SK-N-SH (cell line): ENCODE measurements at regions not wholly inside any gene's neighbourhood (a gene's known extent, or its start where the extent isn't known, plus 50 kb on each side); places are given as distances from the start of the nearest gene placed in this dataset.

ENCODE experiments used
- CTCF ChIA-PET: fragments of 300-600, 350-600 bp; formaldehyde crosslinking; extraction: SDS; loops from one replicate; lab custom pipeline; 2021; lab: Yijun Ruan, JAX
- POLR2A ChIA-PET: fragments of 350-600 bp; sonication (Branson Sonifier 250); formaldehyde crosslinking; extraction: SDS; loops from one replicate; lab custom pipeline; 2020; ENCODE audit warnings: antibody characterized with exemption, inconsistent platforms; lab: Yijun Ruan, JAX
- DNase-seq: peaks from one replicate; pipeline ENCODE4 v3.0.0; 2012
- H2AFZ ChIP-seq: fragments of 200-600 bp; sonication (generic); 2 replicates; pipeline ENCODE4 v1.8.1; 2016; ENCODE audit warnings: antibody characterized with exemption, mild to moderate bottlenecking, low read depth
- H3F3A ChIP-seq: fragments of 200-600 bp; sonication (generic); replicated peaks from 2 replicates; pipeline ENCODE3; 2016; ENCODE audit warnings: antibody characterized with exemption, mild to moderate bottlenecking; ENCODE audit not compliant: insufficient read depth
- H3K27ac ChIP-seq, 2 experiments: fragments of 200-500 bp in 1 of 2; fragments of 200-600 bp in 1 of 2; sonication (Bioruptor generic) in 1 of 2; sonication (generic), shearing (Covaris generic) in 1 of 2; 2 replicates each; pipeline versions ENCODE4 v1.5.1 to v1.6.1; 2014 to 2016; ENCODE audit warnings: low read depth in 2 of 2, inconsistent platforms in 1 of 2, low read length in 1 of 2, mild to moderate bottlenecking in 1 of 2, mixed read lengths in 1 of 2
- H3K27me3 ChIP-seq: fragments of 200-600 bp; sonication (generic), shearing (Covaris generic); 2 replicates; pipeline ENCODE4 v1.6.1; 2016; ENCODE audit warnings: mixed run types; ENCODE audit not compliant: insufficient read depth
- H3K36me3 ChIP-seq, 2 experiments: fragments of 200-500 bp in 1 of 2; fragments of 200-600 bp in 1 of 2; sonication (Bioruptor generic) in 1 of 2; sonication (generic) in 1 of 2; replicated peaks in 1 of 2; 2 replicates each; pipeline versions ENCODE3 to v1.5.1; 2014 to 2016; ENCODE audit warnings: low read length in 1 of 2, mild to moderate bottlenecking in 1 of 2; ENCODE audit not compliant: insufficient read depth in 2 of 2, control insufficient read depth in 1 of 2
- H3K4me1 ChIP-seq, 2 experiments: fragments of 200-500 bp in 1 of 2; fragments of 200-600 bp in 1 of 2; sonication (Bioruptor generic) in 1 of 2; sonication (generic), shearing (Covaris generic) in 1 of 2; 2 replicates each; pipeline versions ENCODE4 v1.5.1 to v1.6.1; 2014 to 2016; ENCODE audit warnings: low read depth in 1 of 2, low read length in 1 of 2, mixed run types in 1 of 2; ENCODE audit not compliant: insufficient read depth in 2 of 2, control insufficient read depth in 1 of 2
- H3K4me2 ChIP-seq: fragments of 200-600 bp; sonication (generic), shearing (Covaris generic); 2 replicates; pipeline ENCODE4 v1.6.1; 2017; ENCODE audit warnings: mixed run types
- H3K4me3 ChIP-seq, 2 experiments: fragments of 200-500 bp in 1 of 2; fragments of 200-600 bp in 1 of 2; sonication (Bioruptor generic) in 1 of 2; sonication (generic), shearing (Covaris generic) in 1 of 2; 2 replicates each; pipeline versions ENCODE4 v1.5.1 to v1.8.1; 2014 to 2016; ENCODE audit warnings: low read depth in 2 of 2, inconsistent platforms in 1 of 2, low read length in 1 of 2, mild to moderate bottlenecking in 1 of 2, mixed read lengths in 1 of 2, moderate library complexity in 1 of 2
- H3K79me2 ChIP-seq: fragments of 200-600 bp; sonication (generic); 2 replicates; pipeline ENCODE4 v1.8.1; 2017; ENCODE audit warnings: mild to moderate bottlenecking; ENCODE audit not compliant: insufficient read depth
- H3K9ac ChIP-seq: fragments of 200-600 bp; sonication (generic); 2 replicates; pipeline ENCODE4 v1.6.1; 2017; ENCODE audit warnings: mixed run types
- H3K9me2 ChIP-seq: fragments of 200-600 bp; sonication (generic); 2 replicates; pipeline ENCODE4 v1.6.1; 2017; ENCODE audit warnings: mixed run types
- H3K9me3 ChIP-seq: fragments of 200-600 bp; sonication (generic); 2 replicates; pipeline ENCODE4 v1.6.1; 2017; ENCODE audit warnings: mixed run types, mild to moderate bottlenecking, moderate library complexity
- H4K20me1 ChIP-seq: fragments of 200-600 bp; sonication (generic); 2 replicates; pipeline ENCODE4 v1.6.1; 2017; ENCODE audit warnings: mild to moderate bottlenecking, mixed run types; ENCODE audit not compliant: insufficient read depth
- ELF1 ChIP-seq: IDR thresholded peaks from 2 replicates; pipeline ENCODE4 v1.4.0; 2012
- EP300 ChIP-seq, 2 experiments: IDR thresholded peaks; 2 replicates each; pipeline versions ENCODE4 v1.4.0 to v1.6.1; 2012; ENCODE audit warnings: borderline replicate concordance in 1 of 2, low read depth in 1 of 2, low read length in 1 of 2
- FOXJ3 ChIP-seq: sonication (generic); formaldehyde crosslinking; IDR thresholded peaks from 2 replicates; pipeline ENCODE4 v1.5.1; 2020; ENCODE audit warnings: mild to moderate bottlenecking, missing genetic modification reagents
- GABPA ChIP-seq: IDR thresholded peaks from 2 replicates; pipeline ENCODE4 v1.4.0; 2012; ENCODE audit warnings: low read depth, mild to moderate bottlenecking
- GATA2 ChIP-seq: sonication (generic); formaldehyde crosslinking; IDR thresholded peaks from 2 replicates; pipeline ENCODE4 v1.5.0; 2020; ENCODE audit warnings: mild to moderate bottlenecking, missing genetic modification reagents
- MXI1 ChIP-seq: IDR thresholded peaks from 2 replicates; pipeline ENCODE4 v1.6.1; 2012; ENCODE audit warnings: mild to moderate bottlenecking, low read depth, low read length, improper control_type of control experiment
- NFIC ChIP-seq: IDR thresholded peaks from 2 replicates; pipeline ENCODE4 v1.4.0; 2012; ENCODE audit warnings: borderline replicate concordance
- NRF1 ChIP-seq: IDR thresholded peaks from 2 replicates; pipeline ENCODE4 v1.6.1; 2012; ENCODE audit warnings: low read depth, mild to moderate bottlenecking, low read length
- RAD21 ChIP-seq: IDR thresholded peaks from 2 replicates; pipeline ENCODE4 v1.6.1; 2012; ENCODE audit warnings: mild to moderate bottlenecking, low read length
- RCOR1 ChIP-seq: fragments of 150-350 bp; IDR thresholded peaks from 2 replicates; pipeline ENCODE4 v1.6.1; 2017; ENCODE audit warnings: antibody characterized with exemption, low read length
- RXRA ChIP-seq: IDR thresholded peaks from 2 replicates; pipeline ENCODE4 v1.4.0; 2012; ENCODE audit warnings: low read depth, mild to moderate bottlenecking, borderline replicate concordance
- SIN3A ChIP-seq: IDR thresholded peaks from 2 replicates; pipeline ENCODE4 v1.6.1; 2012; ENCODE audit warnings: low read depth, mild to moderate bottlenecking, low read length, moderate library complexity, borderline replicate concordance
- SMC3 ChIP-seq: IDR thresholded peaks from 2 replicates; pipeline ENCODE4 v1.6.1; 2012; ENCODE audit warnings: low read depth, low read length, improper control_type of control experiment
- TEAD4 ChIP-seq: IDR thresholded peaks from 2 replicates; pipeline ENCODE4 v1.4.0; 2012; ENCODE audit warnings: mild to moderate bottlenecking, borderline replicate concordance; ENCODE audit not compliant: insufficient read depth
- YY1 ChIP-seq: IDR thresholded peaks from 2 replicates; pipeline ENCODE4 v1.4.0; 2012; ENCODE audit warnings: low read depth, mild to moderate bottlenecking
- WGBS: methylation state at CpG from one replicate; pipeline ENCODE4 v1.1.6; 2017; ENCODE audit warnings: low lambda C conversion rate; 5-methylcytosine and 5-hydroxymethylcytosine counted together
- TF ChIP-seq, protein P1 (sequence below): IDR thresholded peaks from 2 replicates; pipeline ENCODE4; 2012
- TF ChIP-seq, protein P2 (sequence below): fragments of 200-600 bp; sonication (generic); IDR thresholded peaks from 2 replicates; pipeline ENCODE4 v1.6.1; 2017; ENCODE audit warnings: antibody characterized with exemption, mild to moderate bottlenecking, moderate library complexity
- TF ChIP-seq, protein P3 (sequence below): IDR thresholded peaks from 2 replicates; pipeline ENCODE4 v1.6.1; 2012; ENCODE audit warnings: mild to moderate bottlenecking, low read depth, low read length, moderate library complexity
- TF ChIP-seq, protein P4 (sequence below): IDR thresholded peaks from 2 replicates; pipeline ENCODE4 v1.4.0; 2012; ENCODE audit warnings: low read depth, borderline replicate concordance
- TF ChIP-seq, protein P5 (sequence below): IDR thresholded peaks from 2 replicates; pipeline ENCODE4 v1.4.0; 2012; ENCODE audit warnings: low read depth

DNA sequence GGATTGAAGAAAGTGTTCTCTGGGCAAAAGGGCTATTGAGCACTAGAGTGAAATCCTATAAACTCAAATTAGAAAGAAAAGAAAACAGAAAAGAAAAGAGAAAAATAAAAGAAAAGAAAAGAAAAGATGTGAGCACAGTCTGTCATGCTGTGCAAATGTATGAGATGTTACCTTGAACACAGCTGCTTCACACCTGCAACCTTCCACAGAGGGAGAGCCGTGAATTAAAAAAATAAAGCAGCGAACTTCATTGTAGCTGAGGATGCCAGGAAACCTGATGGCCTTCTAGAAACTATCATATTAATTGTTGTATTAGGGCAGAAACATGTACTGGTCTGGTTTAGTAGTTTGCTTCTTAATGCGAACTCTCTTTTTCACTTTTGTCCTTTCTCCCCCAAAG lies 88.0 kb upstream of the SATB1 start (continued):
- no peak for TF ChIP-seq SIN3A

DNA sequence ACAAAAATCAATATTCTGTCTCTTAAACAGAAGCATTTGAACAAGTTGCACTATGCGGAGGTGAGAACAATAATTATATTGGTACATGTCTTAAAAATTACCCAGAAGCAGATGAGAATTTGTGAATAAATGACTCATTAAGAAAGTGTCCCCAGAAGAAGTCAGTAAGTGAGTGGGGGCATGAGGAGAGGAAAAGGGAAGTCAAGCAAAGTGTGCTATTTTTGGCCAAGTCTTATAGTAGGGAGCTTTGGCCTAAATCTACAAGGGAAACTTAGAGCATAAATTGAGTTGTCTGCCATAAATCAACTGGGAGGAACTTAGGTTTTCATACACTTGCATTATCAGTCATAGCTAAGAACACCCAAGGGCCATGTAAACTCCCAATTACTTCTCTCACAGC lies 86.9 kb upstream of the SATB1 start:
- WGBS: 77% methylated on average over 1 of the region's 1 CpG
- Histone ChIP-seq H3K27ac (no peak overlapping the region), H3K36me3 (no peaks in the 10 kb centered on the region), H3K9me3 (no peaks in the 10 kb centered on the region), H3K9ac (no peak overlapping the region), H3K4me2 (no peak overlapping the region), H3K27me3 (no peaks in the 10 kb centered on the region), H3K79me2 (no peaks in the 10 kb centered on the region), H3K4me3 (no peak overlapping the region), H2AFZ (no peak overlapping the region), H3F3A (no peaks in the 10 kb centered on the region), H3K9me2 (no peaks in the 10 kb centered on the region), H4K20me1 (no peaks in the 10 kb centered on the region), H3K4me1 (no peaks in the 10 kb centered on the region)
- ChIA-PET CTCF (no interaction called here), POLR2A (no interaction called here)
- TF ChIP-seq RCOR1: no peak
- DNase-seq: no peak

DNA sequence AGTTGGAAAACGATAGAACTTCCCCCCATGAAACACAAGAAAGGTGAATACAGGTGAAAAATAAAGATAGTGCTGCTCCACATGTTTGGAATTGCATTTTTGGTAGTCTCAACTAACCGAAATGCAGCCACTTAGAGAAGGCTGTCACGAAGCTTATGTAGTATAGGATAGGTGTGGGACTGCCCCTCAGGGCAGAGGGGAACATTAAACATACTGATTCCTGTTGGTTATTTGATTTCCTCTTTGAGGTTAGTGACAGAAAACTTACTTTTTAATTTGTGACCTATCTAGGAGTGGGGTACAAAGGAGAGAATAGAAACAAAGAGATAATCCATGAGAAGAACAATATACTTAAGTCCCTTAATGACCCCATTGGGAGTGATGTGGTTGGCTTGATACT lies 85.8 kb upstream of the SATB1 start:
- Histone ChIP-seq H3K9me2 (no peaks in the 10 kb centered on the region), H3K27ac (no peak overlapping the region), H3K4me3 (no peak overlapping the region), H3K9ac (no peak overlapping the region), H3K79me2 (no peaks in the 10 kb centered on the region), H2AFZ (no peak overlapping the region), H3K4me1 (no peaks in the 10 kb centered on the region; a peak in 1 of 4 replicates), H4K20me1 (no peaks in the 10 kb centered on the region), H3K4me2 (no peak overlapping the region), H3F3A (no peaks in the 10 kb centered on the region), H3K9me3 (no peaks in the 10 kb centered on the region), H3K36me3 (no peaks in the 10 kb centered on the region), H3K27me3 (no peaks in the 10 kb centered on the region)
- DNase-seq: no peak
- WGBS: 34% methylated on average over 3 of the region's 3 CpGs
- no peak for TF ChIP-seq NFIC
- TF ChIP-seq GATA2 (CRISPR knock-in tag): no peak
- no peak for TF ChIP-seq EP300 (IDR thresholded peaks at IDR 0.05; ENCODE audit: borderline replicate concordance in 1 of 2, low read depth in 1 of 2, low read length in 1 of 2)
- TF ChIP-seq SIN3A: no peak
- no peak for TF ChIP-seq RAD21
- TF ChIP-seq, protein P1, sequence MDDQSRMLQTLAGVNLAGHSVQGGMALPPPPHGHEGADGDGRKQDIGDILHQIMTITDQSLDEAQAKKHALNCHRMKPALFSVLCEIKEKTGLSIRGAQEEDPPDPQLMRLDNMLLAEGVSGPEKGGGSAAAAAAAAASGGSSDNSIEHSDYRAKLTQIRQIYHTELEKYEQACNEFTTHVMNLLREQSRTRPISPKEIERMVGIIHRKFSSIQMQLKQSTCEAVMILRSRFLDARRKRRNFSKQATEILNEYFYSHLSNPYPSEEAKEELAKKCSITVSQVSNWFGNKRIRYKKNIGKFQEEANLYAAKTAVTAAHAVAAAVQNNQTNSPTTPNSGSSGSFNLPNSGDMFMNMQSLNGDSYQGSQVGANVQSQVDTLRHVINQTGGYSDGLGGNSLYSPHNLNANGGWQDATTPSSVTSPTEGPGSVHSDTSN: no peak
- no peak for TF ChIP-seq MXI1
- no peak for TF ChIP-seq FOXJ3 (CRISPR knock-in tag)
- TF ChIP-seq, protein P2, sequence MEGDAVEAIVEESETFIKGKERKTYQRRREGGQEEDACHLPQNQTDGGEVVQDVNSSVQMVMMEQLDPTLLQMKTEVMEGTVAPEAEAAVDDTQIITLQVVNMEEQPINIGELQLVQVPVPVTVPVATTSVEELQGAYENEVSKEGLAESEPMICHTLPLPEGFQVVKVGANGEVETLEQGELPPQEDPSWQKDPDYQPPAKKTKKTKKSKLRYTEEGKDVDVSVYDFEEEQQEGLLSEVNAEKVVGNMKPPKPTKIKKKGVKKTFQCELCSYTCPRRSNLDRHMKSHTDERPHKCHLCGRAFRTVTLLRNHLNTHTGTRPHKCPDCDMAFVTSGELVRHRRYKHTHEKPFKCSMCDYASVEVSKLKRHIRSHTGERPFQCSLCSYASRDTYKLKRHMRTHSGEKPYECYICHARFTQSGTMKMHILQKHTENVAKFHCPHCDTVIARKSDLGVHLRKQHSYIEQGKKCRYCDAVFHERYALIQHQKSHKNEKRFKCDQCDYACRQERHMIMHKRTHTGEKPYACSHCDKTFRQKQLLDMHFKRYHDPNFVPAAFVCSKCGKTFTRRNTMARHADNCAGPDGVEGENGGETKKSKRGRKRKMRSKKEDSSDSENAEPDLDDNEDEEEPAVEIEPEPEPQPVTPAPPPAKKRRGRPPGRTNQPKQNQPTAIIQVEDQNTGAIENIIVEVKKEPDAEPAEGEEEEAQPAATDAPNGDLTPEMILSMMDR: no peak
- no peak for TF ChIP-seq ELF1
- TF ChIP-seq GABPA: no peak
- no peak for TF ChIP-seq YY1
- TF ChIP-seq, protein P3, sequence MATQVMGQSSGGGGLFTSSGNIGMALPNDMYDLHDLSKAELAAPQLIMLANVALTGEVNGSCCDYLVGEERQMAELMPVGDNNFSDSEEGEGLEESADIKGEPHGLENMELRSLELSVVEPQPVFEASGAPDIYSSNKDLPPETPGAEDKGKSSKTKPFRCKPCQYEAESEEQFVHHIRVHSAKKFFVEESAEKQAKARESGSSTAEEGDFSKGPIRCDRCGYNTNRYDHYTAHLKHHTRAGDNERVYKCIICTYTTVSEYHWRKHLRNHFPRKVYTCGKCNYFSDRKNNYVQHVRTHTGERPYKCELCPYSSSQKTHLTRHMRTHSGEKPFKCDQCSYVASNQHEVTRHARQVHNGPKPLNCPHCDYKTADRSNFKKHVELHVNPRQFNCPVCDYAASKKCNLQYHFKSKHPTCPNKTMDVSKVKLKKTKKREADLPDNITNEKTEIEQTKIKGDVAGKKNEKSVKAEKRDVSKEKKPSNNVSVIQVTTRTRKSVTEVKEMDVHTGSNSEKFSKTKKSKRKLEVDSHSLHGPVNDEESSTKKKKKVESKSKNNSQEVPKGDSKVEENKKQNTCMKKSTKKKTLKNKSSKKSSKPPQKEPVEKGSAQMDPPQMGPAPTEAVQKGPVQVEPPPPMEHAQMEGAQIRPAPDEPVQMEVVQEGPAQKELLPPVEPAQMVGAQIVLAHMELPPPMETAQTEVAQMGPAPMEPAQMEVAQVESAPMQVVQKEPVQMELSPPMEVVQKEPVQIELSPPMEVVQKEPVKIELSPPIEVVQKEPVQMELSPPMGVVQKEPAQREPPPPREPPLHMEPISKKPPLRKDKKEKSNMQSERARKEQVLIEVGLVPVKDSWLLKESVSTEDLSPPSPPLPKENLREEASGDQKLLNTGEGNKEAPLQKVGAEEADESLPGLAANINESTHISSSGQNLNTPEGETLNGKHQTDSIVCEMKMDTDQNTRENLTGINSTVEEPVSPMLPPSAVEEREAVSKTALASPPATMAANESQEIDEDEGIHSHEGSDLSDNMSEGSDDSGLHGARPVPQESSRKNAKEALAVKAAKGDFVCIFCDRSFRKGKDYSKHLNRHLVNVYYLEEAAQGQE: no peak
- TF ChIP-seq NRF1: no peak
- TF ChIP-seq, protein P4, sequence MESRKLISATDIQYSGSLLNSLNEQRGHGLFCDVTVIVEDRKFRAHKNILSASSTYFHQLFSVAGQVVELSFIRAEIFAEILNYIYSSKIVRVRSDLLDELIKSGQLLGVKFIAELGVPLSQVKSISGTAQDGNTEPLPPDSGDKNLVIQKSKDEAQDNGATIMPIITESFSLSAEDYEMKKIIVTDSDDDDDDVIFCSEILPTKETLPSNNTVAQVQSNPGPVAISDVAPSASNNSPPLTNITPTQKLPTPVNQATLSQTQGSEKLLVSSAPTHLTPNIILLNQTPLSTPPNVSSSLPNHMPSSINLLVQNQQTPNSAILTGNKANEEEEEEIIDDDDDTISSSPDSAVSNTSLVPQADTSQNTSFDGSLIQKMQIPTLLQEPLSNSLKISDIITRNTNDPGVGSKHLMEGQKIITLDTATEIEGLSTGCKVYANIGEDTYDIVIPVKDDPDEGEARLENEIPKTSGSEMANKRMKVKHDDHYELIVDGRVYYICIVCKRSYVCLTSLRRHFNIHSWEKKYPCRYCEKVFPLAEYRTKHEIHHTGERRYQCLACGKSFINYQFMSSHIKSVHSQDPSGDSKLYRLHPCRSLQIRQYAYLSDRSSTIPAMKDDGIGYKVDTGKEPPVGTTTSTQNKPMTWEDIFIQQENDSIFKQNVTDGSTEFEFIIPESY: no peak
- no peak for TF ChIP-seq TEAD4
- TF ChIP-seq SMC3: no peak
- TF ChIP-seq, protein P5, sequence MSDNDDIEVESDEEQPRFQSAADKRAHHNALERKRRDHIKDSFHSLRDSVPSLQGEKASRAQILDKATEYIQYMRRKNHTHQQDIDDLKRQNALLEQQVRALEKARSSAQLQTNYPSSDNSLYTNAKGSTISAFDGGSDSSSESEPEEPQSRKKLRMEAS: no peak
- no peak for TF ChIP-seq RXRA
- ChIA-PET POLR2A (no interaction called here), CTCF (no interaction called here)
